Uterus (tissue), 3 donors: ENCODE measurements at regions not wholly inside any gene's neighbourhood (a gene's known extent, or its start where the extent isn't known, plus 50 kb on each side); places are given as distances from the start of the nearest gene placed in this dataset.

ENCODE experiments used
- DNase-seq, 2 donors: peaks; one replicate each; pipeline ENCODE4 v3.0.0-alpha.2; 2019 to 2020
- H3K27ac ChIP-seq, 2 donors: fragments of 200-600 bp; sonication (generic); 1 replicate in 1 of 2; 2 replicates in 1 of 2; pipeline ENCODE4 v1.5.1; 2016 to 2018
- H3K27me3 ChIP-seq, 2 donors: fragments of 200-600 bp; sonication (generic); one replicate each; pipeline ENCODE4 v1.5.1; 2018 to 2019; ENCODE audit warnings: control low read depth in 1 of 2
- H3K36me3 ChIP-seq, 2 donors: fragments of 200-600 bp; sonication (generic); one replicate each; pipeline ENCODE4 v1.5.1; 2019; ENCODE audit warnings: control low read depth in 1 of 2
- H3K4me1 ChIP-seq, 2 donors: fragments of 200-600 bp; sonication (generic); one replicate each; pipeline ENCODE4 v1.5.1; 2018 to 2019; ENCODE audit warnings: control low read depth in 1 of 2
- H3K4me3 ChIP-seq, 2 donors: fragments of 200-600 bp; sonication (generic); 1 replicate in 1 of 2; 2 replicates in 1 of 2; pipeline ENCODE4 v1.5.1; 2018 to 2019; ENCODE audit warnings: mild to moderate bottlenecking in 1 of 2
- H3K9me3 ChIP-seq, 2 donors: fragments of 200-600 bp; sonication (generic); one replicate each; pipeline ENCODE4 v1.5.1; 2019; ENCODE audit warnings: control low read depth in 1 of 2
- POLR2A ChIP-seq, 2 donors: fragments of 450-650 bp; IDR thresholded peaks; one replicate each; pipeline ENCODE4 v1.6.1; 2016; ENCODE audit warnings: antibody characterized with exemption in 2 of 2, mild to moderate bottlenecking in 1 of 2, moderate library complexity in 1 of 2
- intact Hi-C: fragments of 100-400 bp; cut with DNase I; formaldehyde crosslinking; loops from one replicate; pipeline ENCODE4 v1.15.1; 2023; ENCODE audit warnings: low total_unique reads
- TF ChIP-seq, protein P1 (sequence below), 4 experiments: fragments of 200-600 bp in 2 of 4; fragments of 450-650 bp in 2 of 4; sonication (generic) in 2 of 4; IDR thresholded peaks; one replicate each; pipeline ENCODE4 v1.5.1; 2016 to 2019; ENCODE audit warnings: antibody characterized with exemption in 4 of 4, mild to moderate bottlenecking in 2 of 4, moderate library complexity in 1 of 4
- donor health status: DM: yes; HTN: yes; CAD: no.

DNA sequence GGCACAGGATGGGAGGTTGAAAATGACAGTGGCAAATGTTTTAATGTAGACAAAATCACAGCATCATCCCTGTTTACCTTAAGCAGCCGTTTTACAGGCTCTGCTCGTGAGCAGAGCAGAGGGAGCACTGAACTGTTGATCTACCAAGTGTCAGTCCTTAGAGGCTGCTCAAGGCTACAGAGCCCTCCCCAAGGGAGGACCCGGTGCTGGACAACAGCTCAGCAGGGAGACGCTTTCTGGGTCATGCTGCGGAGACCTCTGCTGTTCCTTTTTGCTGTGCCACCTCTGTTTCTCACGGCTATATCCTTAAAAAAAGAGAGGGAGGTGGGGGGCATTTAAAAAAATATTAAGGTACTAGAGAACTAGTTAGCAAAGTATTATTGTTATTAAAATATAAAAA lies 400.2 kb downstream of the GABRB3 start:
- DNase-seq, result no peak
- intact Hi-C loops, result no loop called here
- no peak for TF ChIP-seq POLR2A (IDR thresholded peaks at IDR 0.05)
- TF ChIP-seq, protein P1, sequence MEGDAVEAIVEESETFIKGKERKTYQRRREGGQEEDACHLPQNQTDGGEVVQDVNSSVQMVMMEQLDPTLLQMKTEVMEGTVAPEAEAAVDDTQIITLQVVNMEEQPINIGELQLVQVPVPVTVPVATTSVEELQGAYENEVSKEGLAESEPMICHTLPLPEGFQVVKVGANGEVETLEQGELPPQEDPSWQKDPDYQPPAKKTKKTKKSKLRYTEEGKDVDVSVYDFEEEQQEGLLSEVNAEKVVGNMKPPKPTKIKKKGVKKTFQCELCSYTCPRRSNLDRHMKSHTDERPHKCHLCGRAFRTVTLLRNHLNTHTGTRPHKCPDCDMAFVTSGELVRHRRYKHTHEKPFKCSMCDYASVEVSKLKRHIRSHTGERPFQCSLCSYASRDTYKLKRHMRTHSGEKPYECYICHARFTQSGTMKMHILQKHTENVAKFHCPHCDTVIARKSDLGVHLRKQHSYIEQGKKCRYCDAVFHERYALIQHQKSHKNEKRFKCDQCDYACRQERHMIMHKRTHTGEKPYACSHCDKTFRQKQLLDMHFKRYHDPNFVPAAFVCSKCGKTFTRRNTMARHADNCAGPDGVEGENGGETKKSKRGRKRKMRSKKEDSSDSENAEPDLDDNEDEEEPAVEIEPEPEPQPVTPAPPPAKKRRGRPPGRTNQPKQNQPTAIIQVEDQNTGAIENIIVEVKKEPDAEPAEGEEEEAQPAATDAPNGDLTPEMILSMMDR (IDR thresholded peaks at IDR 0.05), result no peak

DNA sequence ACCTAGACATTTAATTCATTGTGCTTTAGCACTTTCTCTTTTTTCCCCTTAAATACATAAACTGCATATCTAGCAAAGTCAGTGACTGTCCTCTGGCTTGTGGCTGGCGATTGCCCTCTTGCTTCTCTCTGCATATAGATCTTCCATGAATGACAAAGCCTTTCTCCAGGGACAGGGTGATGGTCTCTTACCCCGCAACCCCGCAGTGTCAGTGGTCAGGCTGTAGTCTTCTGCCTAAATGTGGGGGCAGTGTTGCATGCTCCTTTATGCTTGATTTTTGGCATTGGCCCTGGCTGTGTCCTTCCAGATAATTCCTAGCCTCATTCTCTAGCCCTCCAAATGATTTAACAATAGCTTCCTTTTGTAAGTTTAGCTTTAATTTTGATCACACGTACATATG lies 407.8 kb downstream of the GABRB3 start:
- no peaks in the 10 kb centered on the region for H3K36me3 ChIP-seq
- no peaks in the 10 kb centered on the region for H3K4me1 ChIP-seq
- DNase-seq, result no peak
- H3K27me3 ChIP-seq, result no peaks in the 10 kb centered on the region
- no peak overlapping the region for H3K27ac ChIP-seq
- no peaks in the 10 kb centered on the region for H3K9me3 ChIP-seq
- intact Hi-C loops, result no loop called here
- no peak overlapping the region for H3K4me3 ChIP-seq
- TF ChIP-seq, protein P1 (IDR thresholded peaks at IDR 0.05), result no peak
- TF ChIP-seq POLR2A (IDR thresholded peaks at IDR 0.05), result no peak

More for the DNA sequence above, 400.2 kb downstream of the GABRB3 start:
- Histone ChIP-seq H3K9me3 (no peaks in the 10 kb centered on the region), H3K27me3 (no peaks in the 10 kb centered on the region), H3K4me3 (no peak overlapping the region), H3K4me1 (no peaks in the 10 kb centered on the region), H3K27ac (no peak overlapping the region), H3K36me3 (no peaks in the 10 kb centered on the region)

DNA sequence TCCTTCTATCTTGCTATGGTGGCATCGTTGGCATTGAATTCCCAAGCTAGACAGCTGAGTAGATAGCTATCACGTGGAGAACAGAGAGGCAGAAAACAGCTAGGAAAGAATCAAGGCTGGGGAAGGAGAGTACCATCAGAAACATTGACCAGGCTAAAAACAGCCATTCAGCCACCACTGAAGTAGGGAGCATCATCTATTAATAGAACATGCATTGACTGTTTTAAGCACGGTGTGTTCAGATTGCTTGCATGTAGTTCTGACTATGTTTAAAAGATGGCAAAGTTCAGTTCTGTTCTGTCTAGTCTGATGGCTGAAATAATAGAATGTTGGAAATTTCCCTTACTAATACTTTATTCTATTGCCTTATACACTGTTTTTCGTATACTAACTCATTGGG lies 413.0 kb downstream of the GABRB3 start:
- DNase-seq, result no peak
- H3K4me3 ChIP-seq, result no peak overlapping the region
- TF ChIP-seq, protein P1 (IDR thresholded peaks at IDR 0.05), result no peak
- no peak for TF ChIP-seq POLR2A (IDR thresholded peaks at IDR 0.05)
- H3K27me3 ChIP-seq, result no peaks in the 10 kb centered on the region
- no peaks in the 10 kb centered on the region for H3K4me1 ChIP-seq
- intact Hi-C loops, result no loop called here
- no peaks in the 10 kb centered on the region for H3K9me3 ChIP-seq
- no peaks in the 10 kb centered on the region for H3K36me3 ChIP-seq
- H3K27ac ChIP-seq, result no peak overlapping the region

DNA sequence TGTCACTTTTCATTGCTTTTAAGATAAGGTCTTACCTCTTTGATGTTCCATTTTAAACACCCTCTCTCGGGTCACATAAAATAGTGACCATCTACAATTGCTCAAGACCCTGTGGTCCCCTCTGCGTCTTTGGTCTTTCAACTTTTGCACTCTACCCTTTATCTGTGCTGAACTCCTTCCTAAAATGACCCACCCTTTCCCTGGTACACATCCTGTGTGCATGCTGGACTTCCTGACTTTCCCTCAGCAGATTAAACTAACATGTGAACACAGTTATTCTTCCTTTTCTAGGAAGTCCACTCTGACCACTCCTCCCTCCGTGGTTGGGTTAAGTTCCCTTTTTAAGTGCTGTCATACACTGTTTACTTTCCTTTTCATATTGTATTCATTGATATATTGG lies 414.2 kb downstream of the GABRB3 start:
- Histone ChIP-seq H3K9me3 (no peaks in the 10 kb centered on the region), H3K4me1 (no peaks in the 10 kb centered on the region), H3K36me3 (no peaks in the 10 kb centered on the region), H3K27ac (no peak overlapping the region), H3K27me3 (no peaks in the 10 kb centered on the region), H3K4me3 (no peak overlapping the region)
- TF ChIP-seq, protein P1 (IDR thresholded peaks at IDR 0.05), result no peak
- no peak for TF ChIP-seq POLR2A (IDR thresholded peaks at IDR 0.05)
- DNase-seq, result no peak
- intact Hi-C loops, result no loop called here

DNA sequence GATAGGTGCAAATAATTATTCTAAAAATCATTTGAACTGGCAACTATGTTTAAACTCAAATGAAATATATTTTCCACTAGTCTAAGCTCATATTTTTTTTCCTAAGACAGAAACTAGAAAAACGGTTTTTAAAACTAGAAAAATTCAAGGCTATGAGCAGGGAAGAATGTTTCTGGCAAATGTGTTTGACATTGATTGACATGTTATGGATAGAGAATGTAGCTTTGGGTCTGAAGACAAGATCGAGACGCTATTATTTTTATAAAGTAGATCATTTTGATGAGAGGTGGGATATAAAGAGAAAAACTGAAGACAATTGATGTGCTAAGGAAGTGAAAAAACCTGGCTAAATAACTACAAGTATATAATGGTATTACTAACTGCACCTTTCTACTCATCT lies 415.2 kb downstream of the GABRB3 start:
- Histone ChIP-seq H3K27ac (no peak overlapping the region), H3K4me1 (no peaks in the 10 kb centered on the region), H3K27me3 (no peaks in the 10 kb centered on the region), H3K36me3 (no peaks in the 10 kb centered on the region), H3K4me3 (no peak overlapping the region), H3K9me3 (no peaks in the 10 kb centered on the region)
- TF ChIP-seq POLR2A (IDR thresholded peaks at IDR 0.05), result no peak
- TF ChIP-seq, protein P1 (IDR thresholded peaks at IDR 0.05), result no peak
- DNase-seq, result no peak
- intact Hi-C loops, result no loop called here
